HEK293 (cell line): ENCODE measurements at regions not wholly inside any gene's neighbourhood (a gene's known extent, or its start where the extent isn't known, plus 50 kb on each side); places are given as distances from the start of the nearest gene placed in this dataset.

Source experiments
- CTCF ChIP-seq: fragments of 450-650 bp; formaldehyde crosslinking; IDR thresholded peaks from 2 replicates; pipeline ENCODE4 v1.5.1; 2016; ENCODE audit warnings: missing biosample characterization, missing genetic modification characterization
- ZNF555 ChIP-seq: fragments of 450-650 bp; formaldehyde crosslinking; conservative IDR thresholded peaks from 2 replicates; pipeline ENCODE4 v1.5.1; 2017; ENCODE audit warnings: missing biosample characterization, mild to moderate bottlenecking, missing genetic modification characterization, inconsistent platforms

- no peak for TF ChIP-seq ZNF555
- no peak for TF ChIP-seq CTCF
Measured at GRCh38 chr5:32859211-32859641, 148.1 kb downstream of the NPR3 start.
